HepG2 (cell line): ENCODE measurements at regions not wholly inside any gene's neighbourhood (a gene's known extent, or its start where the extent isn't known, plus 50 kb on each side); places are given as distances from the start of the nearest gene placed in this dataset.

ENCODE experiments used
- ATAC-seq: fragments of 200-7000 bp; cut with Tn5 transposase; 3 replicates; pipeline ENCODE4 v1.9.1; 2020; ENCODE audit warnings: mild to moderate bottlenecking, moderate library complexity
- BruUV-seq: library from RNA; stranded (reverse); fragments of 400-500 nt; replicated peaks from 2 replicates; lab custom pipeline; 2021; lab: Mats Ljungman, UMichigan
- CTCF ChIA-PET: fragments of 300-600 bp; formaldehyde crosslinking; extraction: SDS; loops from one replicate; lab custom pipeline; 2021; ENCODE audit warnings: low total read pairs, inconsistent platforms, low intra/inter-chr PET ratio; lab: Yijun Ruan, JAX
- POLR2A ChIA-PET: fragments of 350-600 bp; sonication (Branson Sonifier 250); formaldehyde crosslinking; loops from one replicate; lab custom pipeline; 2020; ENCODE audit warnings: antibody characterized with exemption, inconsistent platforms; lab: Yijun Ruan, JAX
- DNase-seq: peaks from one replicate; pipeline ENCODE4 v3.0.0-alpha.2; 2015; ENCODE audit warnings: low spot score
- FAIRE-seq: peaks from 3 replicates; lab custom pipeline; 2011; peaks lifted over from hg19 to GRCh38; lab: Jason Lieb, UNC
- H2AFZ ChIP-seq: one replicate; pipeline ENCODE4 v1.6.1; 2011; ENCODE audit warnings: low read length, inconsistent platforms
- H3K27ac ChIP-seq: fragments of 300-600 bp; 3 replicates; pipeline ENCODE4 v1.8.0; 2011; ENCODE audit warnings: mixed run types, mild to moderate bottlenecking, mixed read lengths, low read length, inconsistent platforms; ENCODE audit not compliant: insufficient read depth; ENCODE audit errors: extremely low read length
- H3K27me3 ChIP-seq, 2 experiments: fragments of 200-600 bp in 1 of 2; 2 replicates in 1 of 2; 3 replicates in 1 of 2; pipeline versions ENCODE4 v1.6.0 to v1.8.0; 2011; ENCODE audit warnings: low read length in 2 of 2, mild to moderate bottlenecking in 2 of 2, moderate library complexity in 2 of 2, inconsistent platforms in 1 of 2; ENCODE audit not compliant: insufficient read depth in 2 of 2, control insufficient read depth in 1 of 2
- H3K36me3 ChIP-seq, 2 experiments: fragments of 200-600 bp in 1 of 2; replicated peaks in 1 of 2; 2 replicates in 1 of 2; 3 replicates in 1 of 2; pipeline versions ENCODE4 v1.5.1 to v1.8.0; 2011; ENCODE audit warnings: low read length in 2 of 2, inconsistent platforms in 1 of 2; ENCODE audit not compliant: insufficient read depth in 2 of 2, control insufficient read depth in 1 of 2
- H3K4me1 ChIP-seq: 2 replicates; pipeline ENCODE4 v1.5.1; 2012; ENCODE audit warnings: low read length, inconsistent platforms; ENCODE audit not compliant: insufficient read depth
- H3K4me2 ChIP-seq: 2 replicates; pipeline ENCODE4 v1.6.0; 2011; ENCODE audit warnings: low read depth, low read length, inconsistent platforms
- H3K4me3 ChIP-seq, 3 experiments: fragments of 200-600 bp in 1 of 3; sonication (generic), shearing (Covaris generic) in 1 of 3; replicated peaks in 1 of 3; 2 replicates each; pipeline ENCODE4 v1.5.1; 2011 to 2016; ENCODE audit warnings: low read length in 3 of 3, inconsistent platforms in 2 of 3, low read depth in 2 of 3, mild to moderate bottlenecking in 2 of 3, control low read depth in 1 of 3, mixed read lengths in 1 of 3; ENCODE audit not compliant: insufficient read depth in 1 of 3
- H3K79me2 ChIP-seq: one replicate; pipeline ENCODE4 v1.6.1; 2011; ENCODE audit warnings: low read length, inconsistent platforms; ENCODE audit not compliant: insufficient read depth
- H3K9ac ChIP-seq: 2 replicates; pipeline ENCODE4 v1.6.0; 2011; ENCODE audit warnings: mild to moderate bottlenecking, low read depth, low read length, inconsistent platforms; ENCODE audit not compliant: insufficient read depth
- H3K9me3 ChIP-seq: 2 replicates; pipeline ENCODE4 v1.5.1; 2012; ENCODE audit warnings: mild to moderate bottlenecking, low read length
- H4K20me1 ChIP-seq: 2 replicates; pipeline ENCODE4 v1.6.0; 2011; ENCODE audit warnings: inconsistent platforms, mild to moderate bottlenecking, low read length, moderate library complexity; ENCODE audit not compliant: insufficient read depth
- ATF7 ChIP-seq, 2 experiments: fragments of 450-650 bp in 1 of 2; sonication (generic) in 1 of 2; formaldehyde crosslinking in 1 of 2; IDR thresholded peaks; 2 replicates each; pipeline versions ENCODE4 v1.4.0 to v1.6.1; 2016 to 2020; ENCODE audit warnings: antibody characterized with exemption in 1 of 2, mild to moderate bottlenecking in 1 of 2, missing genetic modification reagents in 1 of 2
- HNRNPUL1 ChIP-seq: fragments of 200-400 bp; formaldehyde crosslinking; IDR thresholded peaks from 2 replicates; pipeline ENCODE4 v1.6.1; 2017; ENCODE audit warnings: low read depth, mild to moderate bottlenecking, low read length, moderate library complexity
- MAFF ChIP-seq: IDR thresholded peaks from 2 replicates; pipeline ENCODE4 v1.6.1; 2011; ENCODE audit warnings: low read depth, low read length, improper control_type of control experiment
- MAFK ChIP-seq, 2 experiments: IDR thresholded peaks in 1 of 2; conservative IDR thresholded peaks in 1 of 2; 2 replicates each; pipeline ENCODE4 v1.6.1; 2011; ENCODE audit warnings: improper control_type of control experiment in 2 of 2, low read length in 2 of 2
- ZNF296 ChIP-seq: sonication (generic); formaldehyde crosslinking; conservative IDR thresholded peaks from 2 replicates; pipeline ENCODE4 v1.5.0; 2020; ENCODE audit warnings: mild to moderate bottlenecking, missing genetic modification reagents
- WGBS: methylation state at CpG from one replicate; pipeline ENCODE4 v1.1.6; 2017; ENCODE audit warnings: low lambda C conversion rate; 5-methylcytosine and 5-hydroxymethylcytosine counted together
- in situ Hi-C: cut with HindIII; loops from 2 replicates; pipeline ENCODE4 v1.10.0; 2017; ENCODE audit warnings: low pct_unique_long_range_greater_than_20kb; ENCODE audit not compliant: extremely low pct_ligation_motif_present
- intact Hi-C: fragments of 100-400 bp; cut with micrococcal nuclease; formaldehyde crosslinking; loops from one replicate; pipeline ENCODE4 v1.10.0; 2022; ENCODE audit not compliant: unreplicated experiment
- TF ChIP-seq, protein P1 (sequence below): fragments of 450-650 bp; IDR thresholded peaks from 2 replicates; pipeline ENCODE4 v1.6.1; 2016
- TF ChIP-seq, protein P2 (sequence below): IDR thresholded peaks from 2 replicates; pipeline ENCODE4 v1.4.0; 2020; ENCODE audit warnings: mild to moderate bottlenecking, missing genetic modification reagents
- TF ChIP-seq, protein P3 (sequence below): sonication (generic); formaldehyde crosslinking; IDR thresholded peaks from 2 replicates; pipeline ENCODE4 v1.8.0; 2023; ENCODE audit warnings: mild to moderate bottlenecking, missing genetic modification reagents

DNA sequence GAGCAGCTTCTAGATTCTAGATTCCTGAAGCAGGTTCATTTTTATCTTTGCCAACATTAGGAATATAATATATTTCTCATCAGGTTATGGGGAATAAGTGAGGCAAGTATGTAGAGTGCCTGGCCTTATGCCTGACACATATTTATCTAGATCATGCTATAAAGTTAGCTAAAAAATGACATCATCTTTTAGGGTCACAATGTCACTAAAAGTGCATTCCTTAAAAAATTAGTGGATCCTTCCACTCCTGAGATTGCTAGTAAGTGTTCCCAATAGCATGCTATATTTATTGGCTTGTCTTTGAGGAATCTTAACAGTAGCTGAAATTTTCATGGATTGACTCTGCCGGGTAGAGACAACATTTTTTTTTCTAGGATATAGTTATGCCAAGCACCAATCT lies 305.9 kb upstream of the TMCO5A start:
- no peak overlapping the region for H3K4me3 ChIP-seq
- intact Hi-C loops, result no loop called here
- no peaks in the 10 kb centered on the region for H3K4me1 ChIP-seq
- DNase-seq, result no peak
- H3K4me2 ChIP-seq, result no peak overlapping the region
- CTCF ChIA-PET, result no interaction called here
- no peak for ATAC-seq
- no peaks in the 10 kb centered on the region for H3K27me3 ChIP-seq
- WGBS, result 6% methylated on average over 1 of the region's 1 CpG
- H3K27ac ChIP-seq, result no peak overlapping the region
- no peaks in the 10 kb centered on the region for H4K20me1 ChIP-seq
- in situ Hi-C loops, result no loop called here
- TF ChIP-seq HNRNPUL1 (no peak), ATF7 (IDR thresholded peaks at IDR 0.05) (peak; percentile 90), ATF7 (CRISPR knock-in tag; IDR thresholded peaks at IDR 0.05) (no peak)
- no TSS peak for BruUV-seq
- no peaks in the 10 kb centered on the region for H3K79me2 ChIP-seq
- H2AFZ ChIP-seq, result no peak overlapping the region
- no peak overlapping the region for H3K9ac ChIP-seq
- no peak for FAIRE-seq
- H3K36me3 ChIP-seq, result no peaks in the 10 kb centered on the region
- no peaks in the 10 kb centered on the region for H3K9me3 ChIP-seq
- POLR2A ChIA-PET, result no interaction called here

DNA sequence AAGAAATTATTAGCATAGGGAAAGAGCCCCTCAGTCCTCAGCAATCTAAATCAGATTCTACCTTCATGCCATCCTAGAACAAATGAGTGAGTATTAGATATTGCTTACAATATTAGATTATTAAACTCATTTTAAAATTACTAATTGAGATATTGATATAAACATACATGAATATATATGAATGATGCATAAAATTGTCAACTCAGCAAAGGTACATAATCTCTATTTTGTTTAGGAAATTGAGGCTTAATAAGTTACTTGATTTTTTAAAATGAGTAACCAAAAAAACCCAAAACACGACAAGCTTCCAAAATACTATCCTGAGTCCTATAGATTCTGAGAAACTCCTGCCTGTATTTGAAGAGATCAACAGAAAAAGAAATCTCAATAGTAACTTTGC lies 297.7 kb upstream of the TMCO5A start:
- in situ Hi-C loops, result no loop called here
- ATAC-seq, result no peak
- Histone ChIP-seq H2AFZ (no peak overlapping the region), H3K79me2 (no peaks in the 10 kb centered on the region), H3K36me3 (no peaks in the 10 kb centered on the region), H3K9me3 (no peaks in the 10 kb centered on the region), H4K20me1 (no peaks in the 10 kb centered on the region), H3K27me3 (no peaks in the 10 kb centered on the region), H3K4me3 (no peak overlapping the region), H3K27ac (no peak overlapping the region), H3K9ac (no peak overlapping the region), H3K4me2 (no peak overlapping the region), H3K4me1 (no peaks in the 10 kb centered on the region)
- 0% methylated on average over 1 of the region's 1 CpG for WGBS
- ChIA-PET CTCF (no interaction called here), POLR2A (no interaction called here)
- DNase-seq, result no peak
- no peak for FAIRE-seq
- intact Hi-C loops, result no loop called here
- BruUV-seq, result no TSS peak
- TF ChIP-seq, protein P1, sequence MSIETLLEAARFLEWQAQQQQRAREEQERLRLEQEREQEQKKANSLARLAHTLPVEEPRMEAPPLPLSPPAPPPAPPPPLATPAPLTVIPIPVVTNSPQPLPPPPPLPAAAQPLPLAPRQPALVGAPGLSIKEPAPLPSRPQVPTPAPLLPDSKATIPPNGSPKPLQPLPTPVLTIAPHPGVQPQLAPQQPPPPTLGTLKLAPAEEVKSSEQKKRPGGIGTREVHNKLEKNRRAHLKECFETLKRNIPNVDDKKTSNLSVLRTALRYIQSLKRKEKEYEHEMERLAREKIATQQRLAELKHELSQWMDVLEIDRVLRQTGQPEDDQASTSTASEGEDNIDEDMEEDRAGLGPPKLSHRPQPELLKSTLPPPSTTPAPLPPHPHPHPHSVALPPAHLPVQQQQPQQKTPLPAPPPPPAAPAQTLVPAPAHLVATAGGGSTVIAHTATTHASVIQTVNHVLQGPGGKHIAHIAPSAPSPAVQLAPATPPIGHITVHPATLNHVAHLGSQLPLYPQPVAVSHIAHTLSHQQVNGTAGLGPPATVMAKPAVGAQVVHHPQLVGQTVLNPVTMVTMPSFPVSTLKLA, result no peak
- TF ChIP-seq, protein P2, sequence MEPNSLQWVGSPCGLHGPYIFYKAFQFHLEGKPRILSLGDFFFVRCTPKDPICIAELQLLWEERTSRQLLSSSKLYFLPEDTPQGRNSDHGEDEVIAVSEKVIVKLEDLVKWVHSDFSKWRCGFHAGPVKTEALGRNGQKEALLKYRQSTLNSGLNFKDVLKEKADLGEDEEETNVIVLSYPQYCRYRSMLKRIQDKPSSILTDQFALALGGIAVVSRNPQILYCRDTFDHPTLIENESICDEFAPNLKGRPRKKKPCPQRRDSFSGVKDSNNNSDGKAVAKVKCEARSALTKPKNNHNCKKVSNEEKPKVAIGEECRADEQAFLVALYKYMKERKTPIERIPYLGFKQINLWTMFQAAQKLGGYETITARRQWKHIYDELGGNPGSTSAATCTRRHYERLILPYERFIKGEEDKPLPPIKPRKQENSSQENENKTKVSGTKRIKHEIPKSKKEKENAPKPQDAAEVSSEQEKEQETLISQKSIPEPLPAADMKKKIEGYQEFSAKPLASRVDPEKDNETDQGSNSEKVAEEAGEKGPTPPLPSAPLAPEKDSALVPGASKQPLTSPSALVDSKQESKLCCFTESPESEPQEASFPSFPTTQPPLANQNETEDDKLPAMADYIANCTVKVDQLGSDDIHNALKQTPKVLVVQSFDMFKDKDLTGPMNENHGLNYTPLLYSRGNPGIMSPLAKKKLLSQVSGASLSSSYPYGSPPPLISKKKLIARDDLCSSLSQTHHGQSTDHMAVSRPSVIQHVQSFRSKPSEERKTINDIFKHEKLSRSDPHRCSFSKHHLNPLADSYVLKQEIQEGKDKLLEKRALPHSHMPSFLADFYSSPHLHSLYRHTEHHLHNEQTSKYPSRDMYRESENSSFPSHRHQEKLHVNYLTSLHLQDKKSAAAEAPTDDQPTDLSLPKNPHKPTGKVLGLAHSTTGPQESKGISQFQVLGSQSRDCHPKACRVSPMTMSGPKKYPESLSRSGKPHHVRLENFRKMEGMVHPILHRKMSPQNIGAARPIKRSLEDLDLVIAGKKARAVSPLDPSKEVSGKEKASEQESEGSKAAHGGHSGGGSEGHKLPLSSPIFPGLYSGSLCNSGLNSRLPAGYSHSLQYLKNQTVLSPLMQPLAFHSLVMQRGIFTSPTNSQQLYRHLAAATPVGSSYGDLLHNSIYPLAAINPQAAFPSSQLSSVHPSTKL (CRISPR knock-in tag), result no peak
- TF ChIP-seq, protein P3, sequence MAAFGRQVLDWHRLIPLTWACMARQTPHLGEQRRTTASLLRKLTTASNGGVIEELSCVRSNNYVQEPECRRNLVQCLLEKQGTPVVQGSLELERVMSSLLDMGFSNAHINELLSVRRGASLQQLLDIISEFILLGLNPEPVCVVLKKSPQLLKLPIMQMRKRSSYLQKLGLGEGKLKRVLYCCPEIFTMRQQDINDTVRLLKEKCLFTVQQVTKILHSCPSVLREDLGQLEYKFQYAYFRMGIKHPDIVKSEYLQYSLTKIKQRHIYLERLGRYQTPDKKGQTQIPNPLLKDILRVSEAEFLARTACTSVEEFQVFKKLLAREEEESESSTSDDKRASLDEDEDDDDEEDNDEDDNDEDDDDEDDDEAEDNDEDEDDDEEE (CRISPR knock-in tag), result no peak
- TF ChIP-seq ZNF296 (CRISPR knock-in tag), result no peak
- peak; percentile 81 for TF ChIP-seq MAFF
- peak; percentile 76 to 92; a peak in 3 of 4 replicates for TF ChIP-seq MAFK (conservative IDR thresholded peaks at IDR 0.05 in 1 of 2, IDR thresholded peaks at IDR 0.05 in 1 of 2; ENCODE audit: low read length in 2 of 2)
